HepG2 (cell line): ENCODE measurements at regions not wholly inside any gene's neighbourhood (a gene's known extent, or its start where the extent isn't known, plus 50 kb on each side); places are given as distances from the start of the nearest gene placed in this dataset.

ENCODE experiments used
- ATAC-seq: fragments of 200-7000 bp; cut with Tn5 transposase; 3 replicates; pipeline ENCODE4 v1.9.1; 2020; ENCODE audit warnings: mild to moderate bottlenecking, moderate library complexity
- BruUV-seq: library from RNA; stranded (reverse); fragments of 400-500 nt; replicated peaks from 2 replicates; lab custom pipeline; 2021; lab: Mats Ljungman, UMichigan
- CTCF ChIA-PET: fragments of 300-600 bp; formaldehyde crosslinking; extraction: SDS; loops from one replicate; lab custom pipeline; 2021; ENCODE audit warnings: low total read pairs, inconsistent platforms, low intra/inter-chr PET ratio; lab: Yijun Ruan, JAX
- POLR2A ChIA-PET: fragments of 350-600 bp; sonication (Branson Sonifier 250); formaldehyde crosslinking; loops from one replicate; lab custom pipeline; 2020; ENCODE audit warnings: antibody characterized with exemption, inconsistent platforms; lab: Yijun Ruan, JAX
- DNase-seq: peaks from one replicate; pipeline ENCODE4 v3.0.0-alpha.2; 2015; ENCODE audit warnings: low spot score
- FAIRE-seq: peaks from 3 replicates; lab custom pipeline; 2011; peaks lifted over from hg19 to GRCh38; lab: Jason Lieb, UNC
- H2AFZ ChIP-seq: one replicate; pipeline ENCODE4 v1.6.1; 2011; ENCODE audit warnings: low read length, inconsistent platforms
- H3K27ac ChIP-seq: fragments of 300-600 bp; 3 replicates; pipeline ENCODE4 v1.8.0; 2011; ENCODE audit warnings: mixed run types, mild to moderate bottlenecking, mixed read lengths, low read length, inconsistent platforms; ENCODE audit not compliant: insufficient read depth; ENCODE audit errors: extremely low read length
- H3K27me3 ChIP-seq, 2 experiments: fragments of 200-600 bp in 1 of 2; 2 replicates in 1 of 2; 3 replicates in 1 of 2; pipeline versions ENCODE4 v1.6.0 to v1.8.0; 2011; ENCODE audit warnings: low read length in 2 of 2, mild to moderate bottlenecking in 2 of 2, moderate library complexity in 2 of 2, inconsistent platforms in 1 of 2; ENCODE audit not compliant: insufficient read depth in 2 of 2, control insufficient read depth in 1 of 2
- H3K36me3 ChIP-seq, 2 experiments: fragments of 200-600 bp in 1 of 2; replicated peaks in 1 of 2; 2 replicates in 1 of 2; 3 replicates in 1 of 2; pipeline versions ENCODE4 v1.5.1 to v1.8.0; 2011; ENCODE audit warnings: low read length in 2 of 2, inconsistent platforms in 1 of 2; ENCODE audit not compliant: insufficient read depth in 2 of 2, control insufficient read depth in 1 of 2
- H3K4me1 ChIP-seq: 2 replicates; pipeline ENCODE4 v1.5.1; 2012; ENCODE audit warnings: low read length, inconsistent platforms; ENCODE audit not compliant: insufficient read depth
- H3K4me2 ChIP-seq: 2 replicates; pipeline ENCODE4 v1.6.0; 2011; ENCODE audit warnings: low read depth, low read length, inconsistent platforms
- H3K4me3 ChIP-seq, 3 experiments: fragments of 200-600 bp in 1 of 3; sonication (generic), shearing (Covaris generic) in 1 of 3; replicated peaks in 1 of 3; 2 replicates each; pipeline ENCODE4 v1.5.1; 2011 to 2016; ENCODE audit warnings: low read length in 3 of 3, inconsistent platforms in 2 of 3, low read depth in 2 of 3, mild to moderate bottlenecking in 2 of 3, control low read depth in 1 of 3, mixed read lengths in 1 of 3; ENCODE audit not compliant: insufficient read depth in 1 of 3
- H3K79me2 ChIP-seq: one replicate; pipeline ENCODE4 v1.6.1; 2011; ENCODE audit warnings: low read length, inconsistent platforms; ENCODE audit not compliant: insufficient read depth
- H3K9ac ChIP-seq: 2 replicates; pipeline ENCODE4 v1.6.0; 2011; ENCODE audit warnings: mild to moderate bottlenecking, low read depth, low read length, inconsistent platforms; ENCODE audit not compliant: insufficient read depth
- H3K9me3 ChIP-seq: 2 replicates; pipeline ENCODE4 v1.5.1; 2012; ENCODE audit warnings: mild to moderate bottlenecking, low read length
- H4K20me1 ChIP-seq: 2 replicates; pipeline ENCODE4 v1.6.0; 2011; ENCODE audit warnings: inconsistent platforms, mild to moderate bottlenecking, low read length, moderate library complexity; ENCODE audit not compliant: insufficient read depth
- ATF7 ChIP-seq, 2 experiments: fragments of 450-650 bp in 1 of 2; sonication (generic) in 1 of 2; formaldehyde crosslinking in 1 of 2; IDR thresholded peaks; 2 replicates each; pipeline versions ENCODE4 v1.4.0 to v1.6.1; 2016 to 2020; ENCODE audit warnings: antibody characterized with exemption in 1 of 2, mild to moderate bottlenecking in 1 of 2, missing genetic modification reagents in 1 of 2
- ATM ChIP-seq: fragments of 450-650 bp; IDR thresholded peaks from 2 replicates; pipeline ENCODE4 v1.7.1; 2017; ENCODE audit warnings: mild to moderate bottlenecking, borderline replicate concordance
- CBX2 ChIP-seq, 2 experiments: fragments of 200-600 bp in 1 of 2; sonication (generic); formaldehyde crosslinking in 1 of 2; IDR thresholded peaks; 2 replicates each; pipeline versions ENCODE4 v1.7.0 to v1.8.1; 2018 to 2022; ENCODE audit warnings: low read depth in 2 of 2, low read length in 1 of 2, mild to moderate bottlenecking in 1 of 2, missing genetic modification reagents in 1 of 2
- ELF3 ChIP-seq: IDR thresholded peaks from 2 replicates; pipeline ENCODE4 v1.6.1; 2016; ENCODE audit warnings: missing genetic modification reagents, missing compliant biosample characterization
- ZNF569 ChIP-seq: sonication (generic); formaldehyde crosslinking; IDR thresholded peaks from 2 replicates; pipeline ENCODE4 v1.5.0; 2020; ENCODE audit warnings: mild to moderate bottlenecking, missing genetic modification reagents, moderate library complexity, borderline replicate concordance
- WGBS: methylation state at CpG from one replicate; pipeline ENCODE4 v1.1.6; 2017; ENCODE audit warnings: low lambda C conversion rate; 5-methylcytosine and 5-hydroxymethylcytosine counted together
- in situ Hi-C: cut with HindIII; loops from 2 replicates; pipeline ENCODE4 v1.10.0; 2017; ENCODE audit warnings: low pct_unique_long_range_greater_than_20kb; ENCODE audit not compliant: extremely low pct_ligation_motif_present
- intact Hi-C: fragments of 100-400 bp; cut with micrococcal nuclease; formaldehyde crosslinking; loops from one replicate; pipeline ENCODE4 v1.10.0; 2022; ENCODE audit not compliant: unreplicated experiment
- TF ChIP-seq, protein P1 (sequence below): sonication (generic); formaldehyde crosslinking; IDR thresholded peaks from 2 replicates; pipeline ENCODE4 v1.5.1; 2020; ENCODE audit warnings: mild to moderate bottlenecking, moderate library complexity, missing genetic modification reagents
- TF ChIP-seq, protein P2 (sequence below): sonication (generic); formaldehyde crosslinking; IDR thresholded peaks from 2 replicates; pipeline ENCODE4 v1.5.0; 2020; ENCODE audit warnings: mild to moderate bottlenecking, missing genetic modification reagents, borderline replicate concordance
- TF ChIP-seq, protein P3 (sequence below): sonication (generic); formaldehyde crosslinking; IDR thresholded peaks from 2 replicates; pipeline ENCODE4 v1.4.0; 2020; ENCODE audit warnings: missing genetic modification reagents, mild to moderate bottlenecking, borderline replicate concordance

DNA sequence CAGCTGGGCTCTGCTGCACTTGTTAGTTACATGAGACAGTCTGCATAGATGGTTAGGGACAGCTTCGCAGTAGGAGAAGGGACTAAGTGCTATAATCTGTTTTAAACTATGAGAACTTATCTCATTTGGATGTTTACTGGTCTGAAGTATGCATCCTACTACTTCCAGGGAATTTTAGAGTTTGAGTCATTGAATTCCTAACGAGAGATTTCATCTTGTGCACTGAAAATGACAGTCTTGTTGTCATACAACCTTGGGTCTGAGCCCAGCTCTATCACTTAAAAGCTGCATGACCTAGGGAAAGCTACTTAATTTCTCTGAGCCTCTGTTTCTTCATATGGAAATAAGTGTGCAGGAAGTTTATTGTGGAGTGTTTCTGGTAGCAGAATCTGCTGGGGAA lies 78.4 kb downstream of the TRIM43 start:
- H3K9ac ChIP-seq, result no peak overlapping the region
- no peak overlapping the region for H3K27ac ChIP-seq
- no peak overlapping the region for H3K4me3 ChIP-seq
- H3K79me2 ChIP-seq, result no peaks in the 10 kb centered on the region
- H3K4me1 ChIP-seq, result no peaks in the 10 kb centered on the region
- no TSS peak for BruUV-seq
- no peaks in the 10 kb centered on the region for H4K20me1 ChIP-seq
- POLR2A ChIA-PET, result no interaction called here
- H3K27me3 ChIP-seq, result peaks cover 1 to 15% of the 10 kb centered on the region in 2 experiments; a peak in 3 of 5 replicates
- H2AFZ ChIP-seq, result no peak overlapping the region
- intact Hi-C loops (no loop called here), in situ Hi-C loops (no loop called here)
- no peak for ATAC-seq
- CTCF ChIA-PET, result no interaction called here
- no peaks in the 10 kb centered on the region for H3K36me3 ChIP-seq
- no peak overlapping the region for H3K4me2 ChIP-seq
- WGBS, result 5% methylated on average over 2 of the region's 2 CpGs
- DNase-seq, result no peak
- FAIRE-seq, result no peak
- TF ChIP-seq, protein P1, sequence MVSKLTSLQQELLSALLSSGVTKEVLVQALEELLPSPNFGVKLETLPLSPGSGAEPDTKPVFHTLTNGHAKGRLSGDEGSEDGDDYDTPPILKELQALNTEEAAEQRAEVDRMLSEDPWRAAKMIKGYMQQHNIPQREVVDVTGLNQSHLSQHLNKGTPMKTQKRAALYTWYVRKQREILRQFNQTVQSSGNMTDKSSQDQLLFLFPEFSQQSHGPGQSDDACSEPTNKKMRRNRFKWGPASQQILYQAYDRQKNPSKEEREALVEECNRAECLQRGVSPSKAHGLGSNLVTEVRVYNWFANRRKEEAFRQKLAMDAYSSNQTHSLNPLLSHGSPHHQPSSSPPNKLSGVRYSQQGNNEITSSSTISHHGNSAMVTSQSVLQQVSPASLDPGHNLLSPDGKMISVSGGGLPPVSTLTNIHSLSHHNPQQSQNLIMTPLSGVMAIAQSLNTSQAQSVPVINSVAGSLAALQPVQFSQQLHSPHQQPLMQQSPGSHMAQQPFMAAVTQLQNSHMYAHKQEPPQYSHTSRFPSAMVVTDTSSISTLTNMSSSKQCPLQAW, result no peak
- TF ChIP-seq, protein P2, sequence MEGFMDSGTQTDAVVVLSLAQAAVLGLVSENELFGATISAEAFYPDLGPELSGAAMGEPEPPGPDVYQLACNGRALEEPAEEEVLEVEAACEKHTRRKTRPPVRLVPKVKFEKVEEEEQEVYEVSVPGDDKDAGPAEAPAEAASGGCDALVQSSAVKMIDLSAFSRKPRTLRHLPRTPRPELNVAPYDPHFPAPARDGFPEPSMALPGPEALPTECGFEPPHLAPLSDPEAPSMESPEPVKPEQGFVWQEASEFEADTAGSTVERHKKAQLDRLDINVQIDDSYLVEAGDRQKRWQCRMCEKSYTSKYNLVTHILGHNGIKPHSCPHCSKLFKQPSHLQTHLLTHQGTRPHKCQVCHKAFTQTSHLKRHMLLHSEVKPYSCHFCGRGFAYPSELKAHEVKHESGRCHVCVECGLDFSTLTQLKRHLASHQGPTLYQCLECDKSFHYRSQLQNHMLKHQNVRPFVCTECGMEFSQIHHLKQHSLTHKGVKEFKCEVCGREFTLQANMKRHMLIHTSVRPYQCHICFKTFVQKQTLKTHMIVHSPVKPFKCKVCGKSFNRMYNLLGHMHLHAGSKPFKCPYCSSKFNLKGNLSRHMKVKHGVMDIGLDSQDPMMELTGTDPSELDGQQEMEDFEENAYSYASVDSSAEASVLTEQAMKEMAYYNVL (CRISPR knock-in tag), result no peak
- no peak for TF ChIP-seq ZNF569 (CRISPR knock-in tag)
- H3K9me3 ChIP-seq, result no peaks in the 10 kb centered on the region

DNA sequence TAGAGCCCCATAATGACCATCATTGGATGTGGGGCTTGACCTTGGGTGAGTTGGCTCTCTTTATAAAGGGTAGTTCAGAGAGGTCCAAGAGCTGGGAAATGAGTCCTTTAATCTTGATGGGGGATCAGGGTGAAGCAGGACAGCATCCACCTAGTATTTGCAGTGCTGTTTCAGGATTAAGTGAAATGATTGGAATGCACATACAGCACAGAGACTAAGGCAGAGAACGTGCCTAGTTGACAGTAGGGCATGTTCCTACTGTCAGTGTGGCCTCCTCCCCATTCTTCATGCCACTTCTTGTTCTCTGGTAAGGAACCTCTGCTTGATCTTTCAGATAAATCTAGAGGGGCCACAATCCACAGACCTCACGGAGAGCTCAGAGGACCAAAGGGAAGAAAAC lies 78.9 kb downstream of the TRIM43 start:
- FAIRE-seq (no peak), ATAC-seq (no peak), DNase-seq (no peak)
- no peaks in the 10 kb centered on the region for H3K9me3 ChIP-seq
- no peak overlapping the region for H3K4me3 ChIP-seq
- ChIA-PET POLR2A (no interaction called here), CTCF (no interaction called here)
- H3K9ac ChIP-seq, result no peak overlapping the region
- no peaks in the 10 kb centered on the region for H3K79me2 ChIP-seq
- no TSS peak for BruUV-seq
- H3K4me1 ChIP-seq, result no peaks in the 10 kb centered on the region
- H3K27ac ChIP-seq, result no peak overlapping the region
- H2AFZ ChIP-seq, result no peak overlapping the region
- H4K20me1 ChIP-seq, result no peaks in the 10 kb centered on the region
- H3K36me3 ChIP-seq, result no peaks in the 10 kb centered on the region
- in situ Hi-C loops (no loop called here), intact Hi-C loops (no loop called here)
- peaks cover 1 to 19% of the 10 kb centered on the region in 2 experiments; a peak in 4 of 5 replicates for H3K27me3 ChIP-seq
- no peak overlapping the region for H3K4me2 ChIP-seq
- TF ChIP-seq CBX2 (IDR thresholded peaks at IDR 0.05; ENCODE audit: low read depth, low read length), result no peak
- no peak for TF ChIP-seq CBX2 (CRISPR knock-in tag; IDR thresholded peaks at IDR 0.05; ENCODE audit: low read depth)
- TF ChIP-seq ATM, result no peak
- TF ChIP-seq ELF3 (CRISPR knock-in tag), result no peak
- TF ChIP-seq, protein P3, sequence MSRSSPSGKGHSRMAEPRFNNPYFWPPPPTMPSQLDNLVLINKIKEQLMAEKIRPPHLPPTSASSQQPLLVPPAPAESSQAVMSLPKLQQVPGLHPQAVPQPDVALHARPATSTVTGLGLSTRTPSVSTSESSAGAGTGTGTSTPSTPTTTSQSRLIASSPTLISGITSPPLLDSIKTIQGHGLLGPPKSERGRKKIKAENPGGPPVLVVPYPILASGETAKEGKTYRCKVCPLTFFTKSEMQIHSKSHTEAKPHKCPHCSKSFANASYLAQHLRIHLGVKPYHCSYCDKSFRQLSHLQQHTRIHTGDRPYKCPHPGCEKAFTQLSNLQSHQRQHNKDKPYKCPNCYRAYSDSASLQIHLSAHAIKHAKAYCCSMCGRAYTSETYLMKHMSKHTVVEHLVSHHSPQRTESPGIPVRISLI (CRISPR knock-in tag), result no peak
- TF ChIP-seq ATF7 (IDR thresholded peaks at IDR 0.05), result no peak
- TF ChIP-seq ATF7 (CRISPR knock-in tag; IDR thresholded peaks at IDR 0.05), result no peak
- WGBS, result 12% methylated on average over 2 of the region's 2 CpGs
